OCI-LY7 (cell line): ENCODE measurements at regions not wholly inside any gene's neighbourhood (a gene's known extent, or its start where the extent isn't known, plus 50 kb on each side); places are given as distances from the start of the nearest gene placed in this dataset.

Experiments
- CTCF ChIP-seq: fragments of 200-600 bp; sonication (generic); conservative IDR thresholded peaks from 2 replicates; pipeline ENCODE4 v1.5.1; 2014; ENCODE audit warnings: mild to moderate bottlenecking, antibody characterized with exemption, low read length, moderate library complexity, mixed read lengths
- EZH2phosphoT487 ChIP-seq: fragments of 200-600 bp; sonication (generic); IDR thresholded peaks from 2 replicates; pipeline ENCODE4 v1.6.1; 2018; ENCODE audit warnings: low read depth, borderline replicate concordance, mild to moderate bottlenecking, mixed run types, antibody characterized with exemption, low read length, moderate library complexity, mixed read lengths

GRCh38 chr5:67693956-67694809 is 497.6 kb upstream of the CD180 start:
- TF ChIP-seq CTCF (no peak), EZH2phosphoT487 (no peak)
